ENCODE measurements at regions not wholly inside any gene's neighbourhood (a gene's known extent, or its start where the extent isn't known, plus 50 kb on each side); places are given as distances from the start of the nearest gene placed in this dataset.

DNA sequence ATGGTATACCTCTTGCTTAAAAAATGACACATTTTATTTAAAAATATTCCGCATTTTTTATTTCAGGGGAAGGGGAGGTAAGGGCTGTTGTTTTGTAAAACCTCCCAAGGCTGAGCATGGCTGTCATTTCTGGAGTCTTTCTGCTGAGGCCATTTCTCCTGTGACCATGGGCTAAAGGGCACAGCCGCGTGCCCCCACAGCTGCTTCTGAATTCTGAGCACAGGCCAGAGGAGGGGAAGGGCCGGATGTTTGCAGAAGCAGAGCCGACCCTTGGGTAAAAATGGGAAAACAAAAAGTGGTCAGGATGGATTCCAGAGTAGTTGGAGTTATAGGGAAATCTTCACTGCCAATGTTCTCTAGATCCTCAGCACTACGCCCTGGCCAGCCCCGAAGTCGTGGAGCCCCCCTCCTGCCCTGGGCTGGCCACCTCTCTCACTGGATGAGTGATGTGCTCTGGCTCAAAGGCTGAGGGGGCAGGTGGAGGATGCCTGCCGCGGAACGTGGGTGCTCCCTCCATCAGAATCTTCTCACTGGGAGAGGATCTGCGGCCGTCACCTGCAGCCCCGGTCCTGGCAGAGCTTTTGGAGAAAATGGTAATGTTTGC, 131.3 kb upstream of the ZEB1 start (continued):
- TF ChIP-seq, protein P1, sequence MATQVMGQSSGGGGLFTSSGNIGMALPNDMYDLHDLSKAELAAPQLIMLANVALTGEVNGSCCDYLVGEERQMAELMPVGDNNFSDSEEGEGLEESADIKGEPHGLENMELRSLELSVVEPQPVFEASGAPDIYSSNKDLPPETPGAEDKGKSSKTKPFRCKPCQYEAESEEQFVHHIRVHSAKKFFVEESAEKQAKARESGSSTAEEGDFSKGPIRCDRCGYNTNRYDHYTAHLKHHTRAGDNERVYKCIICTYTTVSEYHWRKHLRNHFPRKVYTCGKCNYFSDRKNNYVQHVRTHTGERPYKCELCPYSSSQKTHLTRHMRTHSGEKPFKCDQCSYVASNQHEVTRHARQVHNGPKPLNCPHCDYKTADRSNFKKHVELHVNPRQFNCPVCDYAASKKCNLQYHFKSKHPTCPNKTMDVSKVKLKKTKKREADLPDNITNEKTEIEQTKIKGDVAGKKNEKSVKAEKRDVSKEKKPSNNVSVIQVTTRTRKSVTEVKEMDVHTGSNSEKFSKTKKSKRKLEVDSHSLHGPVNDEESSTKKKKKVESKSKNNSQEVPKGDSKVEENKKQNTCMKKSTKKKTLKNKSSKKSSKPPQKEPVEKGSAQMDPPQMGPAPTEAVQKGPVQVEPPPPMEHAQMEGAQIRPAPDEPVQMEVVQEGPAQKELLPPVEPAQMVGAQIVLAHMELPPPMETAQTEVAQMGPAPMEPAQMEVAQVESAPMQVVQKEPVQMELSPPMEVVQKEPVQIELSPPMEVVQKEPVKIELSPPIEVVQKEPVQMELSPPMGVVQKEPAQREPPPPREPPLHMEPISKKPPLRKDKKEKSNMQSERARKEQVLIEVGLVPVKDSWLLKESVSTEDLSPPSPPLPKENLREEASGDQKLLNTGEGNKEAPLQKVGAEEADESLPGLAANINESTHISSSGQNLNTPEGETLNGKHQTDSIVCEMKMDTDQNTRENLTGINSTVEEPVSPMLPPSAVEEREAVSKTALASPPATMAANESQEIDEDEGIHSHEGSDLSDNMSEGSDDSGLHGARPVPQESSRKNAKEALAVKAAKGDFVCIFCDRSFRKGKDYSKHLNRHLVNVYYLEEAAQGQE (IDR thresholded peaks at IDR 0.05; ENCODE audit: unreplicated experiment) = no peak
- TF ChIP-seq CREB1 (CRISPR knock-in tag; IDR thresholded peaks at IDR 0.05; ENCODE audit: low read depth) = no peak

DNA sequence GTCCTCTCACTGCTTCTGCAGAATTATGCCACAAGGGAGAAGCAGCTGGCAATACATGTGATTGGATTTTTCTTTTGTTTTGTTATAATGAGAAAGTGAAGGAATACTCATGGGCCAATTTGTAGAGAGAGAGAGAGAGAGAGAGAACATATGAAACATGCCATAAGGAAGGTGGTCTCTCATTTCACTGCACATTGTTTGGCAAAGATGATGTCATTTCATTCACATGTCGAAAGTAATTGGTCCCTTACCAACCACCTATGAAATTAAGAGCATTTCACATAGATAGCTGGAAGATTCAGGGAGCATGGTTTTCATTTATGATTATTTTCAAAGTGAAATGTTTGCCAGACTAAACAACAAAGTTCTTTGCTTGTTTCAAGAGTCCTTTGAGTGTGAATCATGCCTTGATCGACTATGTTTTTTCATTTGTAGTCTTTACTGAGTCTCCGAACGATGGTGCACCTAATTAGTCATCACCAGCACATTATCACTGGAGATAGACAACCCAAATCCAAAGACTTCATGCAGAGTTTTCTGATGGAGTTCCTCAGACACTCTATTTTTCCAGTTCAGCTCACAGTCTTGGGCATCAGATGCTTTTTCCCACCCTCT, 130.1 kb upstream of the ZEB1 start:
- no peak overlapping the region for H3K27ac ChIP-seq (ENCODE audit: low read depth)
- H3K36me3 ChIP-seq (ENCODE audit: insufficient read depth) = no peaks in the 10 kb centered on the region
- no peaks in the 10 kb centered on the region for H3K9me2 ChIP-seq (ENCODE audit: insufficient read depth)
- no peak for DNase-seq (ENCODE audit: low spot score)
- no peak overlapping the region for H2AFZ ChIP-seq
- no peak for ATAC-seq
- Mint-ChIP-seq H3K27ac (no peak overlapping the region), H3K9me3 (peaks cover 3% of the 10 kb centered on the region; the same call in 2 of the 3 replicates), H3K4me1 (peaks cover 2% of the 10 kb centered on the region; the same call in 1 of the 3 replicates), H3K36me3 (ENCODE audit: low read depth) (no peaks in the 10 kb centered on the region), H3K27me3 (ENCODE audit: insufficient read depth, low read depth, poor library complexity) (peaks cover 6% of the 10 kb centered on the region), H3K4me3 (no peak overlapping the region)
- no peaks in the 10 kb centered on the region for H4K20me1 ChIP-seq (replicated peaks; ENCODE audit: insufficient read depth)
- no peaks in the 10 kb centered on the region for H3F3A ChIP-seq (replicated peaks; ENCODE audit: low read depth)
- H3K4me2 ChIP-seq = no peak overlapping the region
- H3K4me1 ChIP-seq (ENCODE audit: insufficient read depth) = no peaks in the 10 kb centered on the region
- H3K79me2 ChIP-seq (replicated peaks; ENCODE audit: insufficient read depth) = no peaks in the 10 kb centered on the region
- TF ChIP-seq, protein P1 (IDR thresholded peaks at IDR 0.05; ENCODE audit: unreplicated experiment) = no peak
- no peak for TF ChIP-seq EZH2 (IDR thresholded peaks at IDR 0.05; ENCODE audit: low read depth, unreplicated experiment)
- TF ChIP-seq ZNF114 (CRISPR knock-in tag; IDR thresholded peaks at IDR 0.05) = no peak
- no peak for TF ChIP-seq JUNB (IDR thresholded peaks at IDR 0.05; ENCODE audit: unreplicated experiment)
- TF ChIP-seq ZNF331 (CRISPR knock-in tag; IDR thresholded peaks at IDR 0.05; ENCODE audit: low read depth) = no peak
- TF ChIP-seq EZH2phosphoT487 (IDR thresholded peaks at IDR 0.05; ENCODE audit: unreplicated experiment) = no peak
- TF ChIP-seq, protein P2, sequence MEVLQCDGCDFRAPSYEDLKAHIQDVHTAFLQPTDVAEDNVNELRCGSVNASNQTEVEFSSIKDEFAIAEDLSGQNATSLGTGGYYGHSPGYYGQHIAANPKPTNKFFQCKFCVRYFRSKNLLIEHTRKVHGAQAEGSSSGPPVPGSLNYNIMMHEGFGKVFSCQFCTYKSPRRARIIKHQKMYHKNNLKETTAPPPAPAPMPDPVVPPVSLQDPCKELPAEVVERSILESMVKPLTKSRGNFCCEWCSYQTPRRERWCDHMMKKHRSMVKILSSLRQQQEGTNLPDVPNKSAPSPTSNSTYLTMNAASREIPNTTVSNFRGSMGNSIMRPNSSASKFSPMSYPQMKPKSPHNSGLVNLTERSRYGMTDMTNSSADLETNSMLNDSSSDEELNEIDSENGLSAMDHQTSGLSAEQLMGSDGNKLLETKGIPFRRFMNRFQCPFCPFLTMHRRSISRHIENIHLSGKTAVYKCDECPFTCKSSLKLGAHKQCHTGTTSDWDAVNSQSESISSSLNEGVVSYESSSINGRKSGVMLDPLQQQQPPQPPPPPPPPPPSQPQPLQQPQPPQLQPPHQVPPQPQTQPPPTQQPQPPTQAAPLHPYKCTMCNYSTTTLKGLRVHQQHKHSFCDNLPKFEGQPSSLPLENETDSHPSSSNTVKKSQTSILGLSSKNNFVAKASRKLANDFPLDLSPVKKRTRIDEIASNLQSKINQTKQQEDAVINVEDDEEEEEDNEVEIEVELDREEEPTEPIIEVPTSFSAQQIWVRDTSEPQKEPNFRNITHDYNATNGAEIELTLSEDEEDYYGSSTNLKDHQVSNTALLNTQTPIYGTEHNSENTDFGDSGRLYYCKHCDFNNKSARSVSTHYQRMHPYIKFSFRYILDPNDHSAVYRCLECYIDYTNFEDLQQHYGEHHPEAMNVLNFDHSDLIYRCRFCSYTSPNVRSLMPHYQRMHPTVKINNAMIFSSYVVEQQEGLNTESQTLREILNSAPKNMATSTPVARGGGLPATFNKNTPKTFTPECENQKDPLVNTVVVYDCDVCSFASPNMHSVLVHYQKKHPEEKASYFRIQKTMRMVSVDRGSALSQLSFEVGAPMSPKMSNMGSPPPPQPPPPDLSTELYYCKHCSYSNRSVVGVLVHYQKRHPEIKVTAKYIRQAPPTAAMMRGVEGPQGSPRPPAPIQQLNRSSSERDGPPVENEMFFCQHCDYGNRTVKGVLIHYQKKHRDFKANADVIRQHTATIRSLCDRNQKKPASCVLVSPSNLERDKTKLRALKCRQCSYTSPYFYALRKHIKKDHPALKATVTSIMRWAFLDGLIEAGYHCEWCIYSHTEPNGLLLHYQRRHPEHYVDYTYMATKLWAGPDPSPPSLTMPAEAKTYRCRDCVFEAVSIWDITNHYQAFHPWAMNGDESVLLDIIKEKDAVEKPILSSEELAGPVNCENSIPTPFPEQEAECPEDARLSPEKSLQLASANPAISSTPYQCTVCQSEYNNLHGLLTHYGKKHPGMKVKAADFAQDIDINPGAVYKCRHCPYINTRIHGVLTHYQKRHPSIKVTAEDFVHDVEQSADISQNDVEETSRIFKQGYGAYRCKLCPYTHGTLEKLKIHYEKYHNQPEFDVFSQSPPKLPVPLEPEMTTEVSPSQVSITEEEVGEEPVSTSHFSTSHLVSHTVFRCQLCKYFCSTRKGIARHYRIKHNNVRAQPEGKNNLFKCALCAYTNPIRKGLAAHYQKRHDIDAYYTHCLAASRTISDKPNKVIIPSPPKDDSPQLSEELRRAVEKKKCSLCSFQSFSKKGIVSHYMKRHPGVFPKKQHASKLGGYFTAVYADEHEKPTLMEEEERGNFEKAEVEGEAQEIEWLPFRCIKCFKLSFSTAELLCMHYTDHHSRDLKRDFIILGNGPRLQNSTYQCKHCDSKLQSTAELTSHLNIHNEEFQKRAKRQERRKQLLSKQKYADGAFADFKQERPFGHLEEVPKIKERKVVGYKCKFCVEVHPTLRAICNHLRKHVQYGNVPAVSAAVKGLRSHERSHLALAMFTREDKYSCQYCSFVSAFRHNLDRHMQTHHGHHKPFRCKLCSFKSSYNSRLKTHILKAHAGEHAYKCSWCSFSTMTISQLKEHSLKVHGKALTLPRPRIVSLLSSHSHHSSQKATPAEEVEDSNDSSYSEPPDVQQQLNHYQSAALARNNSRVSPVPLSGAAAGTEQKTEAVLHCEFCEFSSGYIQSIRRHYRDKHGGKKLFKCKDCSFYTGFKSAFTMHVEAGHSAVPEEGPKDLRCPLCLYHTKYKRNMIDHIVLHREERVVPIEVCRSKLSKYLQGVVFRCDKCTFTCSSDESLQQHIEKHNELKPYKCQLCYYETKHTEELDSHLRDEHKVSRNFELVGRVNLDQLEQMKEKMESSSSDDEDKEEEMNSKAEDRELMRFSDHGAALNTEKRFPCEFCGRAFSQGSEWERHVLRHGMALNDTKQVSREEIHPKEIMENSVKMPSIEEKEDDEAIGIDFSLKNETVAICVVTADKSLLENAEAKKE (CRISPR knock-in tag; IDR thresholded peaks at IDR 0.05) = no peak
- TF ChIP-seq NANOG (IDR thresholded peaks at IDR 0.05; ENCODE audit: borderline replicate concordance) = no peak
- no peak overlapping the region for H3K4me3 ChIP-seq
- no peaks in the 10 kb centered on the region for H3K27me3 ChIP-seq (ENCODE audit: insufficient read depth)
